Astrocyte of the spinal cord (primary cell): ENCODE measurements at regions not wholly inside any gene's neighbourhood (a gene's known extent, or its start where the extent isn't known, plus 50 kb on each side); places are given as distances from the start of the nearest gene placed in this dataset.

Source experiments
- DNase-seq: peaks from one replicate; pipeline ENCODE4 v3.0.0; 2011; ENCODE audit warnings: low read depth, low spot score
- H3K4me3 ChIP-seq: 2 replicates; pipeline ENCODE4 v1.5.1; 2011; ENCODE audit warnings: low read depth, mild to moderate bottlenecking, low read length, moderate library complexity
- in situ Hi-C: cut with HindIII; loops from 2 replicates; pipeline ENCODE4 v1.10.0; 2017; ENCODE audit warnings: low sequenced_read_pairs
- TF ChIP-seq, protein P1 (sequence below): IDR thresholded peaks from 2 replicates; pipeline ENCODE4 v1.5.1; 2012; ENCODE audit warnings: low read depth, mild to moderate bottlenecking, low read length, inconsistent platforms

DNA sequence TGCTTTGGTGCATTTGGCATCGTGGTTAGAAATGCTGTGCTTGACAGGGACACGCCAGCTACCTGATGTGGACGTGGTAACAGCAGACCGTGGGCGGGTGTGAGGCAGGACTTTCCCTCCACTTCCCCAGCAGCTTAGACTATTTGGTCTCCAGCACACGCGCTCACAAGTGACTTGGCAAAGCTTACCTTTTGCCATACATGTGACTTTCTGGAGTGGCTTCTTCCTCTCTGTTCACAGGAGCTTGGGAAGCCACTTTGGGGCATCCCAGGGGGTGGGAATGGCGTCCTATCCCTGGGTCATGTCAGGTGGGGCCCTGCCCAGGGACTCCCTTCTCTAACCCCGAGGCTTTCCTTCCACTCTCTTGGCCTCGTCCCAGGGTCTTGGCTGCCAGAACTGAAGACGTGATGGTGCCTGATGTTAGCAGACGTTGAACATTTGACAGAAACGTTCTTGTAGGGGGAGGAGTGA lies 228.7 kb upstream of the KLF6 start:
- no peak for DNase-seq
- in situ Hi-C loops, result no loop called here
- TF ChIP-seq, protein P1, sequence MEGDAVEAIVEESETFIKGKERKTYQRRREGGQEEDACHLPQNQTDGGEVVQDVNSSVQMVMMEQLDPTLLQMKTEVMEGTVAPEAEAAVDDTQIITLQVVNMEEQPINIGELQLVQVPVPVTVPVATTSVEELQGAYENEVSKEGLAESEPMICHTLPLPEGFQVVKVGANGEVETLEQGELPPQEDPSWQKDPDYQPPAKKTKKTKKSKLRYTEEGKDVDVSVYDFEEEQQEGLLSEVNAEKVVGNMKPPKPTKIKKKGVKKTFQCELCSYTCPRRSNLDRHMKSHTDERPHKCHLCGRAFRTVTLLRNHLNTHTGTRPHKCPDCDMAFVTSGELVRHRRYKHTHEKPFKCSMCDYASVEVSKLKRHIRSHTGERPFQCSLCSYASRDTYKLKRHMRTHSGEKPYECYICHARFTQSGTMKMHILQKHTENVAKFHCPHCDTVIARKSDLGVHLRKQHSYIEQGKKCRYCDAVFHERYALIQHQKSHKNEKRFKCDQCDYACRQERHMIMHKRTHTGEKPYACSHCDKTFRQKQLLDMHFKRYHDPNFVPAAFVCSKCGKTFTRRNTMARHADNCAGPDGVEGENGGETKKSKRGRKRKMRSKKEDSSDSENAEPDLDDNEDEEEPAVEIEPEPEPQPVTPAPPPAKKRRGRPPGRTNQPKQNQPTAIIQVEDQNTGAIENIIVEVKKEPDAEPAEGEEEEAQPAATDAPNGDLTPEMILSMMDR, result no peak
- no peak overlapping the region for H3K4me3 ChIP-seq

DNA sequence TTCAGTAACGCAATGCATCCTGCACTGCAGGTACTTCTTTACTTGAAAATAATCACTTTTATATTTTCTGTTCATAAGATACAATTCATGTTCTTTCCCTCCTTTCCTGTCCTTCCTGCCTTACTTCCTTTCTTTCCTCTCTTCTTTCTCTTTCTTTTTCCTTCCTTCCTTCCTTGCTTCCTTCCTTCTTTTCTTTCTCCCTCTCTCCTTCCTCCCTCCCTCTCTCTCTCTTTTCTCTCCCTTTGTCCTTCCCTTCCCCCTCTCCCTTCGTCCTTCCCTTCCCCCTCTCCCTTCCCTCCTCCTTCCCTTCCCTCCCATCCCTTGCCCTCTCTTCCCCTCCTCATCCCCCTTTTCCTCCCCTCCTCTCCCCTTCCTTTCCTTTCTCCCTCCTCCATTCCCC lies 227.8 kb upstream of the KLF6 start:
- no peak overlapping the region for H3K4me3 ChIP-seq
- TF ChIP-seq, protein P1, result no peak
- in situ Hi-C loops, result no loop called here
- DNase-seq, result no peak

DNA sequence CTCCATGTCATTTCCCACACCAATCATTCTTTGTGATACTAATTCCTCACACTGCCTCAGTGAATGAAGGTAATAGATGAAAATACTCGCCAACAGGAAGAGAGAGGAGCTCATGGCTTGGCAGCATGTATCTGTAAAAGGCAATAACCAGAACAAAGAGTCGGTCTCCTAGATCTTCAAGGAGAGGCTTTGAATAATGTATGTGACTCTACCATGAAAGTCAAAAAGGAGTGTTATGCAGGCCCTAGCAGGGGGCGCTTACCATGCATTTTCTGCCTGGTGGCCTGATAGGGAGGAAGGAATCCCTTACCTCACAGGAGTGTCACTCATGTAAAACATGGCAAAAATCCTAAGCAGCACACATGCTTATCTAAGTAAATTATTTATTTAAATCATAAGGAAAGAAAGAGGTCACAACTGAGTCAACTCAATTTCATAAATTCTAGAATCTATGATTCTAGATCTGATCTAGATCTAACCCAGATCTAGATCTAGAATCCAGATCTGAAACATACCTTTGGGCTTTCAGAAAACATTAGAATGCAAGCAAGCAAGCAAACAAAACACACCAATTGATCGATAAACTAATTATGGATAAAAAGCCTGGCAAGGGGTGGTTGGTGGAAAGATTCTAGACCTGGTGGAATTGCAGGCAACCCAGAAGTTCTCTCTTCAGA lies 226.3 kb upstream of the KLF6 start:
- DNase-seq, result no peak
- H3K4me3 ChIP-seq, result no peak overlapping the region
- TF ChIP-seq, protein P1, result no peak
- in situ Hi-C loops, result no loop called here

DNA sequence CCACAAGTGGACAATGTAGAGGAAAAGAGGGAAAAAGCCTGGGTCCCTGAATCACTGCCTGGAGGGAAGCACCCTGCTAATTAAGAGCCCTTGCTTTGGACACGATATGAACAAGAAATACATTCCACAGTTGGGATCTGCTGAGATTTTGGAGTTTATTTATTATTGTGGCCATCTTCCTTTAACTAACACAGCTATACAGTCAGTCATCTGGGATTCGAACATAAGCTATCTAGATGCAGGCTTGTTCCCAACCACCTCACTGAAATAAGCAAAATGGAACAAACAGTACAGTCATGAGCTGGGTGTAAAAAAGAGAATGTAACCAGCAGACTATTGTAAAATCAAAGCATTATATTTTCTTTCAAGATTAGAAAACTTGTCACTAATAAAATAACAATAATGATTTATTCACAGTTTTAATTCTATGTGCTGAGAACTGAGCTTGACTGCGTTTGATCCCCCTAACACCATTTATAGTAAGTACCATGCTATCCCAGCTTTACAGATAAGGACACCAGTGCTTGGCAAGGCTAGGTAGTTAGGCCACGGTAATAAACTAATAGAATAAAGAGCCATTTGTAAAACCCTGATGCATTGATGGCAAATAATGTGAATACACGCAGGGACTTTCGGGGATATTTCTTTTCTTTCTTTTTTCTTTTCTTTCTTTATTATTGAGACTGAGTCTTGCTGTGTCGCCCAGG lies 223.8 kb upstream of the KLF6 start:
- no peak for DNase-seq
- in situ Hi-C loops, result no loop called here
- TF ChIP-seq, protein P1, result no peak
- no peak overlapping the region for H3K4me3 ChIP-seq

DNA sequence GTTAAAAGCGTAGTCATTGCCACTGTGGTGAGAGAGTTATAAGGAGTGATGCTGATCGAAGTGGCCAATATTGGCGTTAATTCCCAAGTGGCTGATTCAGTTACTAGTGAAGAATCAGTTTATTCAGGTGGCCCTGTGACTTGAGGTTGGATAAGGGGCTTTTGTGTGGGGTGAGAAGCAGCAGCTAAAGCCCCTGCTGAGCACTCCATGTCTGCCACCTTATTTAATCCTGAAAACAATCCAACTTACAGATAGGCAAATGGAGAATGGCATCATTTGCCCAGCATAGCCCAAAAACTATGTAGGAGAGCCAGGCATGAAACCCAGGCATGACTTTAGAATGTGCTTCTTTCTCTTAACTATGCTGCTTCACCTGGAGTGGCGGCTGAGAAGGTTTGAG lies 222.8 kb upstream of the KLF6 start:
- DNase-seq, result no peak
- TF ChIP-seq, protein P1, result no peak
- no peak overlapping the region for H3K4me3 ChIP-seq
- in situ Hi-C loops, result no loop called here

DNA sequence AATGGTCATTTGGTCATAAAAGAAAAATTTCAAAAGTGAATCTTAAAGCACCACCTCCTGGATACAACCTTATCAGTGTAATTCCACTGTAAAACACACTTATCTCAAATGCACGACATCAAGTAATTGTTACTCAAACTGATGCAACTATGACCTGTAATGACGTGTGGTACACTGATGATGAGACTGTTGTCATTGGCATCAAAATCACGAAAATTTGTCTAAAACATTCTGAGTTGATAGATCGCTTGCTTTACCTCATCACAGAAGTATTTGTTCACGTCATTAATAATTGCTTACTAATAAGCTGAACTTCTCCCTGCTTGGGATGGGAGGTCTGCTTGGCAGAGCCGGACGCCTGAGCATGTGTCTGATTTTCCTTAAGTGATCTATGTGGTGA lies 221.8 kb upstream of the KLF6 start:
- in situ Hi-C loops, result no loop called here
- DNase-seq, result no peak
- TF ChIP-seq, protein P1, result no peak
- H3K4me3 ChIP-seq, result no peak overlapping the region
